ENCODE measurements at regions not wholly inside any gene's neighbourhood (a gene's known extent, or its start where the extent isn't known, plus 50 kb on each side); places are given as distances from the start of the nearest gene placed in this dataset.
"Not testable (repeated sequence)": the region's sequence is repeated elsewhere in the genome, so short reads cannot be mapped to it uniquely, and the experiment has no call there.

DNA sequence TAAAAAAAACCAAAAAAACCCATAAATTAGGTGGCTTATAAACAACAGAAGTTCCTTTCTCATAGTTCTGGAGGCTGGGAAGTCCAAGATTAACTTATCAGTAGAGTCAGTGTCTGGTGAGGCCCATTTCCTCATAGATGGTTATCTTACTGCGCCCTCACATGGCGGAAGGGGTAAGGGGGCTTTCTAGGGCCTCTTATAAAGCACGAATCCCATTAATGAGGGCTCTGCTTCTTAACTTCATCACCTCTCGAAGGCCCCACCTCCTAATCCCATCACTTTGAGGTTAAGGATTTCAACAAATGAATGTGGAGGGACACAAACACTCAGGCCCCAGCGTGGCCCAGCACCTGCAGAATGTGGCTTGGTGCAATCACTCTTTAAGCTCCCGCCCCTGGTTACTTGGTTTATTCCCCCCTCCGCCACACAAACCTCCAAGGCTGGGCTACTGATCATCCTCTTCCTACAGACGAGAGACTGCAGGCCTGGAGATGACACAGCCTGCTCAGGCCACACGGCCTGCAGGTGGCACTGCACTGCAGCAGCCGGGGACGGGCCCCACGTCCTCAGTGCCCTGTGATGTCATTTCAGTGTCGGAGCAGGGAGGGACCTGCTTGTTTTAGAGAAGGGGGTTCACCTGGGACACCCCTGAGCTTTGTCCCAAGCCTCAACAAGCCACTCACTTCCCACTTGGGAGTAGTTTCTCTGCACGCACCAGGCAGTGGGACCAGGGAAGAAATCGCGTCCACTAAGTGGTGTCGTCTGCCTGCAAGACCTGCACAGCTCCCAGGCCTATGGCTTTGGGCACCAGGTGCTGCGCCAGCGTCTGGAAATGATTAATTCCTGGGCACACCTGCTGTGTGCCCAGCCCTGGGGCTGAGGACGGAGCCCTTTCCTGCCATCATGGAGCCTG is 178.5 kb downstream of the NPIPB11 start:
- H3K27ac ChIP-seq (ENCODE audit: low read depth in 1 of 2, low read length in 2 of 2); H3K9me3 Mint-ChIP-seq; H3K4me3 ChIP-seq (replicated peaks in 1 of 3; ENCODE audit: low read depth in 2 of 3, low read length in 3 of 3); H3K79me2 ChIP-seq (ENCODE audit: insufficient read depth, low read length); H3K27me3 Mint-ChIP-seq (ENCODE audit: low read depth in 3 of 3); H3K36me3 ChIP-seq (replicated peaks in 1 of 2; ENCODE audit: control insufficient read depth in 1 of 2, insufficient read depth in 2 of 2, low read length in 2 of 2); H4K20me1 ChIP-seq (ENCODE audit: insufficient read depth, low read length); H2AFZ ChIP-seq (ENCODE audit: insufficient read depth, low read depth, low read length, poor library complexity, severe bottlenecking); intact Hi-C loops (cut with micrococcal nuclease); H3K9me3 ChIP-seq (replicated peaks in 1 of 2; ENCODE audit: control insufficient read depth in 1 of 2, insufficient read depth in 1 of 2, low read length in 2 of 2); H3K27me3 ChIP-seq (ENCODE audit: control insufficient read depth in 2 of 2, insufficient read depth in 2 of 2, low read length in 2 of 2); H3K4me2 ChIP-seq (replicated peaks; ENCODE audit: extremely low read depth, low read length, poor library complexity, severe bottlenecking); H3K9ac ChIP-seq (ENCODE audit: insufficient read depth, low read length, poor library complexity, severe bottlenecking); H3K4me3 Mint-ChIP-seq: not testable (repeated sequence)
- H3K36me3 Mint-ChIP-seq: peaks cover 21 to 54% of the 10 kb centered on the region in 2 donors
- TF ChIP-seq, protein P1, sequence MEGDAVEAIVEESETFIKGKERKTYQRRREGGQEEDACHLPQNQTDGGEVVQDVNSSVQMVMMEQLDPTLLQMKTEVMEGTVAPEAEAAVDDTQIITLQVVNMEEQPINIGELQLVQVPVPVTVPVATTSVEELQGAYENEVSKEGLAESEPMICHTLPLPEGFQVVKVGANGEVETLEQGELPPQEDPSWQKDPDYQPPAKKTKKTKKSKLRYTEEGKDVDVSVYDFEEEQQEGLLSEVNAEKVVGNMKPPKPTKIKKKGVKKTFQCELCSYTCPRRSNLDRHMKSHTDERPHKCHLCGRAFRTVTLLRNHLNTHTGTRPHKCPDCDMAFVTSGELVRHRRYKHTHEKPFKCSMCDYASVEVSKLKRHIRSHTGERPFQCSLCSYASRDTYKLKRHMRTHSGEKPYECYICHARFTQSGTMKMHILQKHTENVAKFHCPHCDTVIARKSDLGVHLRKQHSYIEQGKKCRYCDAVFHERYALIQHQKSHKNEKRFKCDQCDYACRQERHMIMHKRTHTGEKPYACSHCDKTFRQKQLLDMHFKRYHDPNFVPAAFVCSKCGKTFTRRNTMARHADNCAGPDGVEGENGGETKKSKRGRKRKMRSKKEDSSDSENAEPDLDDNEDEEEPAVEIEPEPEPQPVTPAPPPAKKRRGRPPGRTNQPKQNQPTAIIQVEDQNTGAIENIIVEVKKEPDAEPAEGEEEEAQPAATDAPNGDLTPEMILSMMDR (IDR thresholded peaks at IDR 0.05): peak; percentile 59
- WGBS (ENCODE audit: insufficient coverage): 78% methylated on average over 6 of the region's 20 CpGs
- peak overlapping the region in 6 of 7 donors; percentile 25 to 85 (median 80) for H3K27ac Mint-ChIP-seq
- peak; percentile 61 to 81 (median 77) for DNase-seq
- H3K4me1 Mint-ChIP-seq: peaks cover 26% of the 10 kb centered on the region
- peaks cover 18 to 25% of the 10 kb centered on the region in 2 donors for H3K4me1 ChIP-seq (ENCODE audit: control insufficient read depth in 1 of 2, insufficient read depth in 2 of 2, low read length in 2 of 2)

DNA sequence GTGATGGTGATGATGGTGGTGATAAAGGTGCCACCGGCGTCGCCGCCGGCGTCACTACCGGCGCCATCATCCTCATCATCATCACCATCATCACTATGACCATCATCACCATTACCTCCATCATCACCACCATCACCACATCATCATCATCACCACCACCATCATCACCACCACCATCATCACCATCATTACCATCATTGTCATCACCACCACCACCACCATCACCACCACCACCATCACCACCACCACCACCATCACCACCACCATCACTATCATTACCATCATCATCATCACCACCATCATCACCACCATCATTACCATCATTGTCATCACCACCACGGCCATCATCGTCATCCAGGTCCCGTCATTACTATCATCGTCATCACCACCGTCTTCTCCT is 179.7 kb downstream of the NPIPB11 start:
- Histone ChIP-seq H3K9me3 (replicated peaks in 1 of 2; ENCODE audit: control insufficient read depth in 1 of 2, insufficient read depth in 1 of 2, low read length in 2 of 2) (peaks cover 0 to 11% of the 10 kb centered on the region in 2 donors), H3K4me3 (replicated peaks in 1 of 3; ENCODE audit: low read depth in 2 of 3, low read length in 3 of 3) (no peak overlapping the region), H4K20me1 (ENCODE audit: insufficient read depth, low read length) (no peaks in the 10 kb centered on the region), H3K27ac (ENCODE audit: low read depth in 1 of 2, low read length in 2 of 2) (no peak overlapping the region), H3K9ac (ENCODE audit: insufficient read depth, low read length, poor library complexity, severe bottlenecking) (no peak overlapping the region), H3K4me1 (ENCODE audit: control insufficient read depth in 1 of 2, insufficient read depth in 2 of 2, low read length in 2 of 2) (peaks cover 18 to 25% of the 10 kb centered on the region in 2 donors), H2AFZ (ENCODE audit: insufficient read depth, low read depth, low read length, poor library complexity, severe bottlenecking) (no peak overlapping the region), H3K36me3 (replicated peaks in 1 of 2; ENCODE audit: control insufficient read depth in 1 of 2, insufficient read depth in 2 of 2, low read length in 2 of 2) (peaks cover 0 to 8% of the 10 kb centered on the region in 2 donors), H3K79me2 (ENCODE audit: insufficient read depth, low read length) (no peaks in the 10 kb centered on the region), H3K27me3 (ENCODE audit: control insufficient read depth in 2 of 2, insufficient read depth in 2 of 2, low read length in 2 of 2) (no peaks in the 10 kb centered on the region), H3K4me2 (replicated peaks; ENCODE audit: extremely low read depth, low read length, poor library complexity, severe bottlenecking) (no peak overlapping the region)
- intact Hi-C loops (cut with micrococcal nuclease): no loop called here
- Mint-ChIP-seq H3K4me1 (peaks cover 26% of the 10 kb centered on the region), H3K27me3 (ENCODE audit: low read depth in 3 of 3) (no peaks in the 10 kb centered on the region), H3K27ac (peak overlapping the region in 3 of 7 donors; percentile 22 to 81 (median 42)), H3K9me3 (peaks cover 2 to 16% (median 12%) of the 10 kb centered on the region in 7 donors), H3K4me3 (no peak overlapping the region), H3K36me3 (peaks cover 22 to 48% of the 10 kb centered on the region in 2 donors)
- DNase-seq: no peak
- no CpG with 5 or more reads among the region's 13 CpGs for WGBS (ENCODE audit: insufficient coverage)
- TF ChIP-seq, protein P1 (IDR thresholded peaks at IDR 0.05): no peak

DNA sequence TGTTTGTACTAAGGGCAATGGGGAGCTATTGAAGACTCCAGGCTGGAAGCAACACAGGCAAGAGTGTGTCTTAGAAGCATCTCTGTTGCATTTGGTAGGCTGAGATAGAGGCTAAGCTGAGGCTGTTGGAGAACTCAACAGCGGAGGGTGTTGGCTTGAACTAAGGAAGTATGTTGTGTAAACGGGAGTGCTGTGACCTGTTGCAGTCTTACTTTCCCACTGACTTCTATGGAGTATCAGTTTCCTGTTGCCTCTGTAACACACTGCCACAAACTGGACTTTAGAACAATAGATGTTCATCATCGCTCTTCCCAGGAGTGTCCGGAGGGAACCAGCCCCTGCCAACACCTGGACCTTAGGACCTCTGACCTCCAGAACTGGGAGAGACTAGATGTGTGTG is 181.8 kb downstream of the NPIPB11 start:
- H2AFZ ChIP-seq (ENCODE audit: insufficient read depth, low read depth, low read length, poor library complexity, severe bottlenecking); H3K4me2 ChIP-seq (replicated peaks; ENCODE audit: extremely low read depth, low read length, poor library complexity, severe bottlenecking); H3K27me3 Mint-ChIP-seq (ENCODE audit: low read depth in 3 of 3); H3K79me2 ChIP-seq (ENCODE audit: insufficient read depth, low read length); H3K4me3 ChIP-seq (replicated peaks in 1 of 3; ENCODE audit: low read depth in 2 of 3, low read length in 3 of 3); intact Hi-C loops (cut with micrococcal nuclease); H3K9ac ChIP-seq (ENCODE audit: insufficient read depth, low read length, poor library complexity, severe bottlenecking); H3K27me3 ChIP-seq (ENCODE audit: control insufficient read depth in 2 of 2, insufficient read depth in 2 of 2, low read length in 2 of 2); H3K4me3 Mint-ChIP-seq; H3K36me3 ChIP-seq (replicated peaks in 1 of 2; ENCODE audit: control insufficient read depth in 1 of 2, insufficient read depth in 2 of 2, low read length in 2 of 2); H4K20me1 ChIP-seq (ENCODE audit: insufficient read depth, low read length): not testable (repeated sequence)
- peaks cover 0 to 11% of the 10 kb centered on the region in 2 donors for H3K9me3 ChIP-seq (replicated peaks in 1 of 2; ENCODE audit: control insufficient read depth in 1 of 2, insufficient read depth in 1 of 2, low read length in 2 of 2)
- peak overlapping the region in 1 of 2 donors; percentile 62 for H3K27ac ChIP-seq (ENCODE audit: low read depth in 1 of 2, low read length in 2 of 2)
- peaks cover 26% of the 10 kb centered on the region for H3K4me1 Mint-ChIP-seq
- H3K9me3 Mint-ChIP-seq: peaks cover 2 to 20% (median 13%) of the 10 kb centered on the region in 7 donors
- no CpG with 5 or more reads among the region's 4 CpGs for WGBS (ENCODE audit: insufficient coverage)
- H3K36me3 Mint-ChIP-seq: peaks cover 23 to 43% of the 10 kb centered on the region in 2 donors
- peak overlapping the region in 5 of 7 donors; percentile 14 to 92 (median 76) for H3K27ac Mint-ChIP-seq
- peak in 2 of 3 donors; percentile 29 to 37 for DNase-seq
- H3K4me1 ChIP-seq (ENCODE audit: control insufficient read depth in 1 of 2, insufficient read depth in 2 of 2, low read length in 2 of 2): peaks cover 18 to 25% of the 10 kb centered on the region in 2 donors
